Activated naive CD4-positive, alpha-beta T cell treated with anti-CD3 and anti-CD28 coated beads, Interleukin-2, amount 50 U/mL, for 72 hours (primary cell): ENCODE measurements at regions not wholly inside any gene's neighbourhood (a gene's known extent, or its start where the extent isn't known, plus 50 kb on each side); places are given as distances from the start of the nearest gene placed in this dataset.

ENCODE experiments used
- ATAC-seq, 2 donors: fragments of 150-1000 bp; cut with Tn5 transposase; 2 replicates each; pipeline ENCODE4 v1.10.0; 2021; ENCODE audit warnings: mild to moderate bottlenecking in 2 of 2, moderate library complexity in 2 of 2
- DNase-seq, 2 donors: peaks; one replicate each; pipeline ENCODE4 v3.0.0; 2021 to 2022; ENCODE audit warnings: low spot score in 2 of 2
- H3K27ac Mint-ChIP-seq, 2 donors: one replicate each; pipeline ENCODE4 v1.8.0; 2022; ENCODE audit warnings: mild to moderate bottlenecking in 2 of 2, mixed read lengths in 2 of 2
- H3K36me3 Mint-ChIP-seq, 2 donors: one replicate each; pipeline ENCODE4 v1.8.0; 2022; ENCODE audit warnings: mixed read lengths in 2 of 2
- H3K9me3 Mint-ChIP-seq, 2 donors: one replicate each; pipeline ENCODE4 v1.8.0; 2022; ENCODE audit warnings: mixed read lengths in 2 of 2

DNA sequence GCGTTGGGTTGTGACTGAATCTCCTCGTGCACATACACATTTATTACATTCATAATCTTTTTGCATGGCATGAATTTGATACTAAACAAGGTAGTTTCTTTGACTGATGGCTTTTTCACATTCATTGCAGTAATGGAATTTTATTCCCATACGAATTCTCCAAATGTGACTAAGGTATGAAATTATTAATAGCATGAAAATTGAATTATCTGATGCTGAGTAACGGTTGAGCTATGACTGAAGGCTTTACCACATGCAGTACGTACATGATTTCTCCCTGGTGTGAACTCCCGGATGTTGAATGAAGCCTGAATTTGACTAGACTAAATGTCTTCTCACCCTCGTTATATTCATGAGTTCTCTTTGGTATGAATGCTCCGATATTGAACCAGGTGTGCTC lies 104.4 kb upstream of the C1GALT1 start:
- Mint-ChIP-seq H3K27ac (no peak overlapping the region), H3K36me3 (no peaks in the 10 kb centered on the region), H3K9me3 (peaks cover 4 to 5% of the 10 kb centered on the region in 2 donors)
- DNase-seq (no peak), ATAC-seq (no peak)

DNA sequence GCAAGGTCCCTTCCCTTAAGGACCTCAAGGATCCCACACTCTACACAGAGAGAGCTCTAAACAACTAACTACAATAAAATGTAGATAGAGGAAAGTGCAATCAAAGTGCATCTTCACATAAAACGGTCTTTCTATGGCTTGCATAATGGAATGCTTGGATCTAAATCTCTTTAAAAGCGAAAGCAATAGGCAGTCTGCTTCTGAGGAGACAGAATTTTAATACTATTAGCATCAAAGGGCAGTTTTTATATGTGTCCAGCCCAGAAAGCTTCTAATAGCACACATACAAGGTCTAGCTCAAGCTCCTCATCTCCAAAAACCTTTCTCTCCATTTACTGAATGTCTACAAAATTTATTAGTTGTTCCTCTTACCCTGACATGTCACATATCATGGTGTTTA lies 101.5 kb upstream of the C1GALT1 start:
- ATAC-seq (no peak), DNase-seq (no peak)
- no peak overlapping the region for H3K27ac Mint-ChIP-seq

GRCh38 chr7:7090460-7090859 lies 91.9 kb upstream of the C1GALT1 start:
- H3K36me3 Mint-ChIP-seq, result peaks cover 11 to 14% of the 10 kb centered on the region in 2 donors
- ATAC-seq (no peak), DNase-seq (no peak)
- no peak overlapping the region for H3K27ac Mint-ChIP-seq
- peaks cover 10 to 14% of the 10 kb centered on the region in 2 donors for H3K9me3 Mint-ChIP-seq

More for the DNA sequence above, 101.5 kb upstream of the C1GALT1 start:
- H3K9me3 Mint-ChIP-seq, result peaks cover 0 to under 1% of the 10 kb centered on the region in 2 donors
- no peaks in the 10 kb centered on the region for H3K36me3 Mint-ChIP-seq

GRCh38 chr7:7098280-7098818 lies 84.0 kb upstream of the C1GALT1 start:
- no peaks in the 10 kb centered on the region for H3K9me3 Mint-ChIP-seq
- DNase-seq (no peak), ATAC-seq (no peak)
- H3K27ac Mint-ChIP-seq, result no peak overlapping the region
- H3K36me3 Mint-ChIP-seq, result no peaks in the 10 kb centered on the region

GRCh38 chr7:7099584-7100014 lies 82.7 kb upstream of the C1GALT1 start:
- Mint-ChIP-seq H3K27ac (no peak overlapping the region), H3K9me3 (no peaks in the 10 kb centered on the region), H3K36me3 (no peaks in the 10 kb centered on the region)
- DNase-seq (no peak), ATAC-seq (no peak)

DNA sequence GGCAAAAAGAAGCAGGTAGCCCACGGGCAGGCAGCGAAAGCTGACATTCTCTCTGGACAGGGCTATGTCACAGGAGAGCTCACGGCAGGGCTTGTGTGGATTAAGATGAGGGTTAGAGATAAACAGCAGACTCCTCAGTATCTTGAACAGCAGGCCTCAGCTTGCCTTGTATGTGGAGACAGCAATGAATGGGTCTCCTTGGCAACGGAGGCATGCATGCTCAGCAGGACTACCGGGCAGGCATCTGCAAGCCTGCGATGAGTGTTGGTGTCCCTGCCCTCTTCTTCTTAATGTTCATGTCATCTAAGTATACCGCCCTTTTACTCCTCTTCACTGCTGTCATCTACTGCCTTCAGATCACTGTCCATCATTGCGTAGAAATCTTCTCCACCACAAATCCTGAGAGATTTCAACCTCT lies 81.9 kb upstream of the C1GALT1 start:
- no peak overlapping the region for H3K27ac Mint-ChIP-seq
- H3K36me3 Mint-ChIP-seq, result no peaks in the 10 kb centered on the region
- ATAC-seq (no peak), DNase-seq (no peak)
- no peaks in the 10 kb centered on the region for H3K9me3 Mint-ChIP-seq

- H3K9me3 Mint-ChIP-seq, result no peaks in the 10 kb centered on the region
- no peak for ATAC-seq
- H3K27ac Mint-ChIP-seq, result no peak overlapping the region
- no peaks in the 10 kb centered on the region for H3K36me3 Mint-ChIP-seq
- no peak for DNase-seq
These were observed 79.4 kb upstream of the C1GALT1 start for GRCh38 chr7:7102906-7103305.

DNA sequence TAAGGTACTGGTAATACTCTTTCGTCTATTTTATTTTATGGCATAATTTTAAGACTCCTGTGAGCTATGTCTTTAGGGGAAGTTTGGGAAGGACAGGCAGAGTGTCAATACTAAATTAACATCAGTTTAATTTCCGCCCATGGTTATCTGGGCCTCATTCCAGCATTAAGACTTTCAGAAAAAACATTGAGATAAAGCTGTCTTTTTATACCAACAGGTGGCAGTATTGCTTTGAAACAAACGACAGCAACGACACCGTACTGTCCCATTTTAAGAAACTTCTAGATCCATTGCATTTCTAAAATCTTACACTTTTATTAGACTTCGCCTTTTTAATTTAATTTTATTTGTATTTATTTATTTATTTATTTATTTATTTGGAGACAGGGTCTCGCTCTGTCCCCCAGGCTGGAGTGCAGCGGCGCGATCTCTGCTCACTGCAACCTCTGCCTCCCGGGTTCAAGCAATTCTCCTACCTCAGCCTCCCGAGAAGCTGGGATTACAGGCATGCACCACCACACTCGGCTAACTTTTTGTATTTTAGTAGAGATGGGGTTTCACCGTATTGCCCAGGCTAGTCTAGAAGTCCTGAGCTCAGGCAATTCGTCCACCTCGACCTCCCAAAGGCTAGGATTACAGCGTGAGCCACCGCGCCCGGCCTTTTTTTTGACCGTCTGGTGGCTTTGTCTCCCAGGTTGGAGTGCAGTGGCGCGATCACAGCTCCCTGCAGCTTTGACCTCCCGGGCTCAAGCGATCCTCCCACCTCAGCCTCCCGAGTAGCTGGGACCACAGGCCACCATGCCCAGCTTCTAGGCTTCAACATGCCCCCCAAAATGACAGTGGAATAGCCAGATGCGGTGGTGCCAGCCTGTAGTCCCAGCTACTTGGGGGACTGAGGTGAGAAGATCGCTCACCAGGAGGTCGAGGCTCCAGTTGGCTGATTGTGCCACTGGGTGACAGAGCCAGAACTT lies 78.7 kb upstream of the C1GALT1 start:
- H3K36me3 Mint-ChIP-seq, result no peaks in the 10 kb centered on the region
- H3K9me3 Mint-ChIP-seq, result no peaks in the 10 kb centered on the region
- ATAC-seq, result peak; percentile 64 to 71
- DNase-seq, result no peak
- no peak overlapping the region for H3K27ac Mint-ChIP-seq

- DNase-seq (no peak), ATAC-seq (no peak)
- Mint-ChIP-seq H3K9me3 (no peaks in the 10 kb centered on the region), H3K36me3 (peaks cover 0 to 5% of the 10 kb centered on the region in 2 donors), H3K27ac (no peak overlapping the region)
These were observed 78.0 kb upstream of the C1GALT1 start for GRCh38 chr7:7104314-7104698.

GRCh38 chr7:7104971-7105370 lies 77.4 kb upstream of the C1GALT1 start:
- Mint-ChIP-seq H3K36me3 (peaks cover 0 to 5% of the 10 kb centered on the region in 2 donors), H3K27ac (no peak overlapping the region), H3K9me3 (no peaks in the 10 kb centered on the region)
- ATAC-seq (no peak), DNase-seq (no peak)

DNA sequence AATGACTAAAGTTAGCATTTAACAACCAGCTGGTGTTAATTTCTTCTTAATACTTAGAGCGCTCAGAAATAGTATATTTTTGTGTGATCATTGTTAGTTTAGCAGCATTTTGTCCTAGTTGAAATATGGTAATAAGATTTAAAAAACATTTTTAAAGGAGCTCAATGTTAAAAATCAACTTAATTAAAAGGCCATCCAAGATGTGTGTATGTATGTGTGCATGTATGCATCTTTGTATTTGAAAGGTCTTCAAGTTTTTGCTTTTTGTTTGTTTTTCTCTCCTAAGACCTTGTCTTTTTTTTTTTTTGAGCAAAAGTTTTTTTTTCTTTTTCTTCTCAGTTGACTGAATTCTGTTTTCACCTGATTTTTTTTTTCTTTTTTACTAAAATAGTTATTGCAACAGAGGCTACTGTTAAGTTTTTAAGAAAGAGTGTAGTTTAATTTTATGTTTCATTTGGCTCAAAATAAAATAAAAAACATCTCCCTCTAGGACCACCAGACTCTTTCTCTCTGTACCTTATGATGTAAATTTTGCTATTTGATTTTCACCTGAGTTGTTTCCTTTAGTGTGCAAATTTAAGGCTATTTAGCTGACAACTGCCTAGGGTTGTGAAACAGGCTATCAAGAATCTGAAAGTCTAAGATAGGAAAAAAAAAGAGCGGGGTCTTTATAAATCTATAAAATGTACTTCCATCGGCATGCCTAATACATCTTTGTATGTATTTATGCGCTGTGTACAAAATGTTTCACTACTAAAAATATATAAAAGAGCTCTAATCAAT lies 76.4 kb upstream of the C1GALT1 start:
- Mint-ChIP-seq H3K27ac (no peak overlapping the region), H3K36me3 (peaks cover 0 to 5% of the 10 kb centered on the region in 2 donors), H3K9me3 (no peaks in the 10 kb centered on the region)
- DNase-seq (no peak), ATAC-seq (no peak)

- ATAC-seq, result no peak
- Mint-ChIP-seq H3K36me3 (peaks cover 0 to 5% of the 10 kb centered on the region in 2 donors), H3K9me3 (no peaks in the 10 kb centered on the region), H3K27ac (no peak overlapping the region)
- no peak for DNase-seq
These were observed 73.4 kb upstream of the C1GALT1 start for GRCh38 chr7:7108931-7109330.

GRCh38 chr7:7109934-7110333 lies 72.4 kb upstream of the C1GALT1 start:
- Mint-ChIP-seq H3K27ac (no peak overlapping the region), H3K36me3 (peaks cover 0 to 5% of the 10 kb centered on the region in 2 donors), H3K9me3 (no peaks in the 10 kb centered on the region)
- DNase-seq, result no peak
- ATAC-seq, result no peak

DNA sequence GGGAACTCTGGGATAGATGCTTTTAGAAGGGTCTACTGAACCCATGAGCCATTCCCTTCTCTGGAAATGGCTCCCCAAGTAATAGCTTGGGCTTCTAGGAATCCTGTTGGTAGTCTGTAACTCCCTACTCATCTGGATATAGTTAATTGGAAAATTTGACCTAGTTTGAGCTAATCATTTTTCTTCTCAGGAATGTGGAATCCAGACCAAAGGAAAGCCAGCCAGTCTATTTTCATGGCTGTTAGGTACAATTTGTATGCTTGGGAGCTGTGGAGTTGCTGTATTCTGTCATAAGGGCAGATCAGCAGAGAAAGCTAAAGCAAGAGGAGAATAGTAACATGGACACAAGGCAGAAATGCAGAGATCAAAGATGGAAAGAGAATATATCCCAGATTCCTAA lies 71.6 kb upstream of the C1GALT1 start:
- Mint-ChIP-seq H3K9me3 (no peaks in the 10 kb centered on the region), H3K36me3 (peaks cover 0 to 5% of the 10 kb centered on the region in 2 donors), H3K27ac (no peak overlapping the region)
- ATAC-seq (no peak), DNase-seq (no peak)

DNA sequence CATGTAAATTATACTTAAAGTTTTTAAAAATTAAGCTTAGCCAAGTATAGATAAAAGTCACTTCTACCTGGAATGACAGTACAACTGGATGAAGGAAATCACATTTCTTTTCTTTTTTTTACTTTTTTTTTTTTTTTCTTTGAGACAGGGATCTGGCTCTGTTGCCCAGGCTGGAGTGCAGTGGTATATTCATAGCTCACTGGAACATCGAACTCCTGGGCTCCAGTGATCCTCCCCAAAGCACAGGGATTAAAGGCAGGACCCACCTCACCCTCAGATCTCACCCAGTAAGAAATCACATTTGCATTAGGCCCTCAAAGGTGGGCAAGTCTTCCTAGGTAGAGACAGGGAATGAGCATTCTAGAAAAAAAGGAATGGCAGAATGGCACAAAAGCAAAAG lies 69.5 kb upstream of the C1GALT1 start:
- no peak for DNase-seq
- H3K27ac Mint-ChIP-seq, result peak overlapping the region in 1 of 2 donors; percentile 18
- H3K36me3 Mint-ChIP-seq, result peaks cover 0 to 5% of the 10 kb centered on the region in 2 donors
- ATAC-seq, result no peak
- no peaks in the 10 kb centered on the region for H3K9me3 Mint-ChIP-seq

GRCh38 chr7:7114575-7115291 lies 67.6 kb upstream of the C1GALT1 start:
- H3K27ac Mint-ChIP-seq, result no peak overlapping the region
- DNase-seq, result no peak
- ATAC-seq, result no peak
- H3K36me3 Mint-ChIP-seq, result no peaks in the 10 kb centered on the region
- H3K9me3 Mint-ChIP-seq, result no peaks in the 10 kb centered on the region
